ENCODE measurements at regions not wholly inside any gene's neighbourhood (a gene's known extent, or its start where the extent isn't known, plus 50 kb on each side); places are given as distances from the start of the nearest gene placed in this dataset.
"Not testable (repeated sequence)": the region's sequence is repeated elsewhere in the genome, so short reads cannot be mapped to it uniquely, and the experiment has no call there.

DNA sequence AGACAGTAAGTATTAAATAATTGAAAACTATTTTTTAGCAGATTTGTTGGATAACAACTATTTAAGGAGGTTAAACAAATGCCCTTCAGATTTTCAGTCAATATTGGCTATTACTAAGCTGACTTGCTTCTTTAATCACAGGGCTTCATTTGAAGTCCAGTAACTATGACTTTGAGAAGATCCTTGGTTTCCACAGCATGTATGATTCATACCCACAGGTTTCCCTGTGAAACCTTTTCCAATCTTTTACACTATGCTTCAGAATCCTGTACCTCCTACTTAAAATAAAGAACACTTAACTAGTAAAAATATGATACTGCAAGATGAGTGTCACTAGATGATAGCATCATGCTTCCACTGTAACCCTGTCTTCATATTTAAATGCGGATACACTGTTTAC, 211.9 kb downstream of the SPATA31A1 start:
- not testable (repeated sequence) for ATAC-seq

DNA sequence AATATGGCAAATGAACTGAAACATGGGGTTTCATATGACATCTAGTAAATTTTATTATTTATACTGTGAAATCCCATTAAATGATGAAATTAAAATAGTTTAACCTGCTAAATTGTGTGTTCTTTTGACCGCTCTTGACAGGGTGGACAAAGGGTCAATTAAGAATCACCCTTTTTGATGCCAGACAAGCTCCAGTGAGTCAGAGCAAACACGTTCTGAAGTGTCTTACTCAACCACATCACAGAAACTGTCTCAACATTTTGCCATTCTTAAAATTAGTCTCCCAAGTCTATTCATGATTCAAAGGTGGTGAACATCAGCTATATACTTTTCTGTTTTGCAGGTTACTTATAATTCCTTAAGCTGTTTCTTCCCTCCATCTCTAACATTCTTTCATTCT, 213.4 kb downstream of the SPATA31A1 start:
- not testable (repeated sequence) for ATAC-seq

- not testable (repeated sequence) for ATAC-seq
These were observed 217.9 kb downstream of the SPATA31A1 start for GRCh38 chr9:39573024-39574022.

GRCh38 chr9:39579000-39579399, 223.5 kb downstream of the SPATA31A1 start:
- ATAC-seq = not testable (repeated sequence)

GRCh38 chr9:39581296-39581695, 225.8 kb downstream of the SPATA31A1 start:
- not testable (repeated sequence) for ATAC-seq

DNA sequence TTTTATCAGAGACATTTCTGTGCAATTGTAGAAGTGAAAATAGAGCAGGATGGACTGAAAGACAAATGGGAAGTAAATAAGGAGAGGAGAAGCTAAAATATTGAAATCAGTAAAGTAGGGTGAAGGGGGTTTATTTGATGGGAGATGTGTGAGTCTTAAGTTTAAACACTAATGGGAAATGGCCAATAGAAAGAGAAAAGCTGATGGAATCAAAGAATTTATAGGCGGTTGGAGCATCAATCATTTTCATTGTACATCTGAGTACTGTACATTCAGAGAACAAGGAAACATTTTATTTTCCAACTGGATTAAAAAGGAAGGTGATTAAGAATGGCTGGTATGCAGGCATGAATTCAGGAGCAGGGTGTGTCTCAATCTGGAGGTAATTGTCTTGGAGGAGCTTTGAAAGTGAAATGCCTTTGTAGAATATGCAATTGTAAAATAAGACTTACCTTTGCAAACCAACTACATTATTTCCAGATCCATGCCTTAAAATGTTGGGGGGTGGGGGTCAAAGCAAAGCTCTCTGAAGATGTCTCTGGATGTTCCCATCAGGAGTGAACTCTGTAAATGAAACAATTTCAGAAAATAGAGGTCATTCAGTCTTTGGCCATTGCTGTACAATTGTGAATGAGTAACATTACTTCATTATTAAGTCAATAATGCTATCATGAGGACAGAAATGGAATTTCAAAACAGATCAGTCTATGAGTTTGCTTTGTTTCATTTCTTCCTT, 227.4 kb downstream of the SPATA31A1 start:
- not testable (repeated sequence) for ATAC-seq

DNA sequence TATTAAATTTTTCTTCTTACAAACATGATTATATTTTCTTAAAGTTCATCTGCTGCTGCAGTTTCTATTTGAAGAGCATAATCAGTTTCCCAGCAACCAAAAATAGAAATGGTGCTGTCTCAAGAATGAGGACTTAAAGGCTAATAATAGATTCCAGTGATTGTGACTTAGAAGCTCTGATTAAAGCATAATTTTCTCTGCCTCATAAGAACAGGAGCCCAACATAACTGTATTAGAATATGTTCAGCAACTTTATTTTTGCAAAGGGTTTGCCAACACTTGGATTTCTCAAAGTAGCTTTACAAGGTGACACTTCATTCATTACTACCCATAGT, 227.9 kb downstream of the SPATA31A1 start:
- not testable (repeated sequence) for ATAC-seq

DNA sequence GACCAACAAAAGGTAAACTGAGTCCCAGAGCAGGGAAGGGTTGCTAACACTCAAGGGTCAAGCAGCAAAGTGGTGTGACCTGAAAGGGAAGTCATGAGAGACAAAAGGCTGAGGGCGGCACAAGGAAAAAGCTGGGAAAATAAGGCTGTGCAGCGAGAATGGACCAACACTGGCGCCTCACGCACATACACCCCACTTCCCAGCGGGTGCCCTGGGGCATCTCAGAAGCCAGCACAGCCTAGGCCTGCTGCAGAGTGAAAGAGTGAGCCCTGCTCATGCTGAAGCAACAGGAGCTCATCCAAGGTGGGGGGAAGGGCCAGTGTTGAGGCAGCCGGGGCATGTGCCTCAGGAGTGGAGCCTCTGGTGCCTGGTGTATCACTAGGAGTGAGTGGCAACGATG, 229.8 kb downstream of the SPATA31A1 start:
- ATAC-seq = not testable (repeated sequence)

DNA sequence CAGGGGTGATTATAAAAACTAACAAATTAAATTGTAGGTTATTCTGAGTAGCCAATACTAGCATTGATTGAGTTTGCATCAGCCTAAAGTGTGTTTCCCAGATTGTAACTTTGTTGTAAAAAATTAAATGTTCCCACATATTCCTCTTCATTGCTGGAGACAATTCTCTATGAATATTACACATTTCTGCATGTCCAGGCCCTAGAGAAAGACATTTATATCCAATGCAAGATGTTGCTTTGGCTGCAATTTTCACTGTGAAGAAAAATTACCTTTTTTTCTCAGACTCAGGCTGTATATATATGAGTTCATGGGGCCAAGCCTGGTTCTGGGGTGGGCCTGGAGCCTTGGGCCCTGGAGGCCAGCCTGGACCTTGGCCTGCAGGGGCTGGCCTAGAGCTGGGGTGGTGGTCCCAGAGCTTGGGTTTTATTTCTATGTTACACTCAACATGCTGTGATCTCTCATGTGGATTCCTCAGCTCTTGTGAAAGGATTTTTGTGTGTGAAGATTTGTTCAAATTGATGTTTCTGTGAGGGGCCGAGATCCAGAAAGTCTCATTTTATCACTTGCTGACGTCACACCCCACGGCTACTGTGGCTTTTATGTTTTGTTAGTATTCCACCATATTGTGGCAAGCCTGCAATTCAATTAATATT, 232.5 kb downstream of the SPATA31A1 start:
- peak; percentile 32; the same call in 1 of the 3 replicates for ATAC-seq
- TF ChIP-seq POU6F1 (CRISPR knock-in tag; IDR thresholded peaks at IDR 0.05; ENCODE audit: borderline replicate concordance, low read depth) (no peak), CSRNP3 (CRISPR knock-in tag; IDR thresholded peaks at IDR 0.05) (no peak), PATZ1 (CRISPR knock-in tag; IDR thresholded peaks at IDR 0.05; ENCODE audit: borderline replicate concordance) (no peak), ZFP3 (CRISPR knock-in tag; IDR thresholded peaks at IDR 0.05) (no peak), GLIS3 (CRISPR knock-in tag; IDR thresholded peaks at IDR 0.05) (no peak), CREB5 (CRISPR knock-in tag; IDR thresholded peaks at IDR 0.05; ENCODE audit: low read depth) (no peak), CSDC2 (CRISPR knock-in tag; IDR thresholded peaks at IDR 0.05) (no peak), TOX (CRISPR knock-in tag; IDR thresholded peaks at IDR 0.05; ENCODE audit: borderline replicate concordance) (no peak), TCF4 (CRISPR knock-in tag; IDR thresholded peaks at IDR 0.05; ENCODE audit: borderline replicate concordance) (no peak), ZNF565 (CRISPR knock-in tag; conservative IDR thresholded peaks at IDR 0.05; ENCODE audit: low read depth) (no peak), RARB (CRISPR knock-in tag; IDR thresholded peaks at IDR 0.05) (no peak), TSHZ2 (CRISPR knock-in tag; IDR thresholded peaks at IDR 0.05) (no peak), SNAI2 (CRISPR knock-in tag; IDR thresholded peaks at IDR 0.05) (no peak), ZC3H10 (CRISPR knock-in tag; IDR thresholded peaks at IDR 0.05) (no peak), ZNF8 (CRISPR knock-in tag; IDR thresholded peaks at IDR 0.05) (no peak), ARNTL (CRISPR knock-in tag; IDR thresholded peaks at IDR 0.05; ENCODE audit: borderline replicate concordance, low read depth) (no peak)

All from SK-N-SH treated with all-trans-retinoic acid at 6 μM for 48 hours (cell line).